Karpas-422 (cell line): ENCODE measurements at regions not wholly inside any gene's neighbourhood (a gene's known extent, or its start where the extent isn't known, plus 50 kb on each side); places are given as distances from the start of the nearest gene placed in this dataset.
A peak's percentile ranks its signal among the peaks of the same experiment; 100 is the strongest.

Experiments
- DNase-seq: peaks from one replicate; pipeline ENCODE4 v3.0.0-alpha.2; 2015
- H2AFZ ChIP-seq: fragments of 200-600 bp; sonication (generic); 2 replicates; pipeline ENCODE4 v1.6.1; 2014; ENCODE audit warnings: antibody characterized with exemption, low read length, mixed read lengths
- H3K27ac ChIP-seq: fragments of 200-600 bp; sonication (generic); 2 replicates; pipeline ENCODE4 v1.5.1; 2014; ENCODE audit warnings: mild to moderate bottlenecking, low read length, moderate library complexity
- H3K27me3 ChIP-seq: fragments of 200-600 bp; sonication (generic); 2 replicates; pipeline ENCODE4 v1.6.1; 2014; ENCODE audit warnings: low read length, mixed read lengths
- H3K36me3 ChIP-seq: fragments of 200-600 bp; sonication (generic); 2 replicates; pipeline ENCODE4 v1.6.1; 2014; ENCODE audit warnings: low read length, mixed read lengths; ENCODE audit not compliant: insufficient read depth
- H3K4me1 ChIP-seq: fragments of 200-600 bp; sonication (generic); 2 replicates; pipeline ENCODE4 v1.6.1; 2014; ENCODE audit warnings: mild to moderate bottlenecking, low read length, mixed read lengths
- H3K4me2 ChIP-seq: fragments of 200-600 bp; sonication (generic); 2 replicates; pipeline ENCODE4 v1.6.1; 2014; ENCODE audit warnings: low read length, low read depth, mild to moderate bottlenecking; ENCODE audit not compliant: poor library complexity, severe bottlenecking
- H3K4me3 ChIP-seq: fragments of 200-600 bp; sonication (generic); 2 replicates; pipeline ENCODE4 v1.5.1; 2014; ENCODE audit warnings: mild to moderate bottlenecking, antibody characterized with exemption, low read length, mixed read lengths
- H3K79me2 ChIP-seq: fragments of 200-600 bp; sonication (generic); 2 replicates; pipeline ENCODE4 v1.6.1; 2014; ENCODE audit warnings: mild to moderate bottlenecking, low read length, mixed read lengths
- H3K9ac ChIP-seq: fragments of 200-600 bp; sonication (generic); 2 replicates; pipeline ENCODE4 v1.6.0; 2014; ENCODE audit warnings: low read length
- H3K9me2 ChIP-seq: fragments of 200-600 bp; sonication (generic), shearing (Covaris generic); replicated peaks from 2 replicates; pipeline ENCODE4 v1.6.0; 2014; ENCODE audit warnings: mild to moderate bottlenecking, low read length, moderate library complexity; ENCODE audit not compliant: insufficient read depth
- H3K9me3 ChIP-seq: fragments of 300-700, 200-600 bp; sonication (generic); 2 replicates; pipeline ENCODE4 v1.6.1; 2014; ENCODE audit warnings: low read length, mixed read lengths
- H4K20me1 ChIP-seq: fragments of 200-600 bp; sonication (generic); 2 replicates; pipeline ENCODE4 v1.6.1; 2014; ENCODE audit warnings: mild to moderate bottlenecking, antibody characterized with exemption, low read length, low read depth; ENCODE audit not compliant: insufficient read depth

- H3K27me3 ChIP-seq, result no peaks in the 10 kb centered on the region
Observed at GRCh38 chr19:28239270-28239669, 973.7 kb downstream of the UQCRFS1 start.

GRCh38 chr19:28238270-28238820, 974.6 kb downstream of the UQCRFS1 start:
- Histone ChIP-seq H3K36me3 (no peaks in the 10 kb centered on the region), H3K4me3 (no peak overlapping the region), H2AFZ (no peak overlapping the region), H3K9me2 (no peaks in the 10 kb centered on the region), H3K4me1 (no peaks in the 10 kb centered on the region), H3K4me2 (no peak overlapping the region), H3K27ac (no peak overlapping the region), H3K27me3 (no peaks in the 10 kb centered on the region), H3K9ac (no peak overlapping the region), H4K20me1 (no peaks in the 10 kb centered on the region), H3K79me2 (no peaks in the 10 kb centered on the region), H3K9me3 (no peaks in the 10 kb centered on the region)
- no peak for DNase-seq

More at GRCh38 chr19:28239270-28239669, 973.7 kb downstream of the UQCRFS1 start:
- Histone ChIP-seq H3K4me2 (no peak overlapping the region), H3K79me2 (no peaks in the 10 kb centered on the region), H3K4me3 (no peak overlapping the region), H4K20me1 (no peaks in the 10 kb centered on the region), H3K27ac (no peak overlapping the region), H3K4me1 (no peaks in the 10 kb centered on the region), H3K9ac (no peak overlapping the region), H3K9me2 (no peaks in the 10 kb centered on the region), H3K36me3 (no peaks in the 10 kb centered on the region), H2AFZ (no peak overlapping the region), H3K9me3 (no peaks in the 10 kb centered on the region)
- DNase-seq, result peak; percentile 53

- no peak overlapping the region for H3K4me3 ChIP-seq
- no peak overlapping the region for H3K9ac ChIP-seq
- H3K36me3 ChIP-seq, result no peaks in the 10 kb centered on the region
- H3K27ac ChIP-seq, result no peak overlapping the region
- H3K79me2 ChIP-seq, result no peaks in the 10 kb centered on the region
- no peaks in the 10 kb centered on the region for H3K9me3 ChIP-seq
- H3K4me2 ChIP-seq, result no peak overlapping the region
- H3K27me3 ChIP-seq, result no peaks in the 10 kb centered on the region
- H3K4me1 ChIP-seq, result no peaks in the 10 kb centered on the region
- no peaks in the 10 kb centered on the region for H4K20me1 ChIP-seq
- no peak overlapping the region for H2AFZ ChIP-seq
- no peak for DNase-seq
- no peaks in the 10 kb centered on the region for H3K9me2 ChIP-seq
Observed at GRCh38 chr19:28235606-28236125, 977.3 kb downstream of the UQCRFS1 start.

- Histone ChIP-seq H3K27ac (no peak overlapping the region), H3K4me1 (no peaks in the 10 kb centered on the region), H3K36me3 (no peaks in the 10 kb centered on the region), H3K4me3 (no peak overlapping the region), H3K79me2 (no peaks in the 10 kb centered on the region), H2AFZ (no peak overlapping the region), H3K4me2 (no peak overlapping the region), H3K9me2 (no peaks in the 10 kb centered on the region), H3K27me3 (no peaks in the 10 kb centered on the region), H3K9ac (no peak overlapping the region), H3K9me3 (no peaks in the 10 kb centered on the region), H4K20me1 (no peaks in the 10 kb centered on the region)
- no peak for DNase-seq
Observed at GRCh38 chr19:28234637-28235036, 978.3 kb downstream of the UQCRFS1 start.

- no peaks in the 10 kb centered on the region for H3K4me1 ChIP-seq
- H2AFZ ChIP-seq, result no peak overlapping the region
- no peak overlapping the region for H3K4me2 ChIP-seq
- no peak overlapping the region for H3K9ac ChIP-seq
- H3K27me3 ChIP-seq, result no peaks in the 10 kb centered on the region; the same call in 1 of the 2 replicates
- no peak for DNase-seq
- H4K20me1 ChIP-seq, result no peaks in the 10 kb centered on the region
- no peaks in the 10 kb centered on the region for H3K9me3 ChIP-seq
- H3K27ac ChIP-seq, result no peak overlapping the region
- H3K36me3 ChIP-seq, result no peaks in the 10 kb centered on the region
- no peaks in the 10 kb centered on the region for H3K9me2 ChIP-seq
- no peaks in the 10 kb centered on the region for H3K79me2 ChIP-seq
- no peak overlapping the region for H3K4me3 ChIP-seq
Observed at GRCh38 chr19:28228854-28229253, 984.1 kb downstream of the UQCRFS1 start.

- H3K79me2 ChIP-seq, result no peaks in the 10 kb centered on the region
- H3K4me3 ChIP-seq, result no peak overlapping the region
- no peak for DNase-seq
- H3K27me3 ChIP-seq, result no peaks in the 10 kb centered on the region; the same call in 1 of the 2 replicates
- H3K4me2 ChIP-seq, result no peak overlapping the region
- no peaks in the 10 kb centered on the region for H3K36me3 ChIP-seq
- no peaks in the 10 kb centered on the region for H3K9me3 ChIP-seq
- peaks cover 6% of the 10 kb centered on the region for H3K4me1 ChIP-seq
- H3K27ac ChIP-seq, result no peak overlapping the region
- H3K9ac ChIP-seq, result no peak overlapping the region
- H4K20me1 ChIP-seq, result no peaks in the 10 kb centered on the region
- no peaks in the 10 kb centered on the region for H3K9me2 ChIP-seq
- no peak overlapping the region for H2AFZ ChIP-seq
Observed at GRCh38 chr19:28224441-28224840, 988.5 kb downstream of the UQCRFS1 start.

GRCh38 chr19:28221736-28222135, 991.2 kb downstream of the UQCRFS1 start:
- no peaks in the 10 kb centered on the region for H3K36me3 ChIP-seq
- no peaks in the 10 kb centered on the region; the same call in 1 of the 2 replicates for H3K27me3 ChIP-seq
- no peaks in the 10 kb centered on the region for H3K79me2 ChIP-seq
- H3K4me2 ChIP-seq, result no peak overlapping the region
- no peaks in the 10 kb centered on the region for H3K9me3 ChIP-seq
- H4K20me1 ChIP-seq, result no peaks in the 10 kb centered on the region
- no peak overlapping the region for H2AFZ ChIP-seq
- peaks cover 6% of the 10 kb centered on the region for H3K4me1 ChIP-seq
- no peaks in the 10 kb centered on the region for H3K9me2 ChIP-seq
- DNase-seq, result no peak
- H3K9ac ChIP-seq, result no peak overlapping the region
- no peak overlapping the region for H3K27ac ChIP-seq
- no peak overlapping the region for H3K4me3 ChIP-seq

- no peaks in the 10 kb centered on the region for H3K9me3 ChIP-seq
- no peaks in the 10 kb centered on the region for H3K79me2 ChIP-seq
- H3K4me1 ChIP-seq, result peaks cover 6% of the 10 kb centered on the region
Observed at GRCh38 chr19:28218728-28219127, 994.2 kb downstream of the UQCRFS1 start.

More at GRCh38 chr19:28218728-28219127, 994.2 kb downstream of the UQCRFS1 start:
- DNase-seq, result no peak
- H3K27ac ChIP-seq, result no peak overlapping the region
- H3K4me3 ChIP-seq, result no peak overlapping the region
- no peak overlapping the region for H3K4me2 ChIP-seq
- H3K9ac ChIP-seq, result no peak overlapping the region
- H3K27me3 ChIP-seq, result no peaks in the 10 kb centered on the region
- no peaks in the 10 kb centered on the region for H3K36me3 ChIP-seq
- no peaks in the 10 kb centered on the region for H4K20me1 ChIP-seq
- H3K9me2 ChIP-seq, result no peaks in the 10 kb centered on the region
- no peak overlapping the region for H2AFZ ChIP-seq
